Right renal pelvis (tissue), 4 donors: ENCODE measurements at regions not wholly inside any gene's neighbourhood (a gene's known extent, or its start where the extent isn't known, plus 50 kb on each side); places are given as distances from the start of the nearest gene placed in this dataset.

ENCODE experiments used
- DNase-seq, 4 donors: peaks; one replicate each; pipeline ENCODE4 v3.0.0-alpha.2; 2013; ENCODE audit warnings: low read depth in 4 of 4, low spot score in 3 of 4, missing footprints in 1 of 4

DNA sequence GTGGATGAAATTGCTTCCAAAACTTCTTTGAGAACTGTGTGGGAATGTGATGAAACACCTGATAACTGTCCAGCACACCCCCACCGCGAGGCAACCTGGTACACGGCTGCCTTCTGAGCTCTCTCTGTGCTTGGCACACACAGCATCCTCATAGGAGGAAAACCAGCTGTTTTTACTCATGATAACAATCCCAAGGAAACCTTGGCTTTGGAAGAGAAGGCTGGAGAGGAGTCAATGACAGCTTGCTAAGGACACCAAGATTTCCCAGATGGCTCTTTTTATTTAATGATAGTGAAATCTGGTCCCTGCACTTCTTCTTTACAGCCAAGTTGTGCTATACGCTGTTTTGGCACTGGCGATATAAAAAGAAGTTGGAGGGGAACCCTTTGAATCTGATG, 232.5 kb upstream of the FN1 start:
- DNase-seq: no peak

- no peak for DNase-seq
Observed at GRCh38 chr2:215667585-215668377, 231.9 kb upstream of the FN1 start.

GRCh38 chr2:215664847-215665525, 229.1 kb upstream of the FN1 start:
- DNase-seq: no peak

DNA sequence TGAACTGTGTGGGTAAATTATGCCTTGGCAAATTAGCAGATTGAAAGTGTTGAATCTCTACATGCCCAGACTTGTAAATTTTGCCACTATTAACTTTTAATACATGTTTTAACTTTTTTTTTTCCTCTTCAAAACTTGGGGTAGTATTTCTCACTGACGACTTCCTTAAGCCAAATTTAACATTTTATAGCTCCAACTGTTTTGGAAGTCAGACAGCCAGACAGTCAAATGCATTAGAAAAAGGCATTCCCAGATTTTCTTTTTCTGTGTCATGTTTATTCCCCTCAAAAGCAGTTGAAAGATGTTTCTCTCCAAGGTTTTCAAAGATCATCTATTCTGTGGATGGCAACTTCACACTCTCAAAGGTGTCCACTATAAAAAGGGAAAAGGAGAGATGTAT, 226.8 kb upstream of the FN1 start:
- DNase-seq: no peak

DNA sequence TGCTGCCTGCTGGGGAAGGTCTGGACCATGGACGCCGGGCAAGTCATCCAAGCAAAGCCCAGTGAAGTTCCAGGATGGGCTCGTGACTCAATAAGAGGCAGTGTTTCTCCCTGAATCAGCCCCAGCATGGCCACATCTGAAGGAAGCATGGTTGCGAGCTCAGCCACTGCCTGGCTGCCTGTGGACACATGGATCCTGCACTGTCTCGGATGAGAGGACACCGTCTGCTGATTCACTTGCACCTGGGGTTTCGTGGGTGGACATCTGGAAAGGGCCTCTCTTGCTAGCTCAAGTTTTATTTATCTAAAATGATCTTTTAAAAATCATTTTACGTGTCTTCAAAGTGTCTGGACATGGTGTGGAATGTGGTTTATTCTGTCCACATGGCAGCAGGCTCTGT, 224.8 kb upstream of the FN1 start:
- no peak for DNase-seq

DNA sequence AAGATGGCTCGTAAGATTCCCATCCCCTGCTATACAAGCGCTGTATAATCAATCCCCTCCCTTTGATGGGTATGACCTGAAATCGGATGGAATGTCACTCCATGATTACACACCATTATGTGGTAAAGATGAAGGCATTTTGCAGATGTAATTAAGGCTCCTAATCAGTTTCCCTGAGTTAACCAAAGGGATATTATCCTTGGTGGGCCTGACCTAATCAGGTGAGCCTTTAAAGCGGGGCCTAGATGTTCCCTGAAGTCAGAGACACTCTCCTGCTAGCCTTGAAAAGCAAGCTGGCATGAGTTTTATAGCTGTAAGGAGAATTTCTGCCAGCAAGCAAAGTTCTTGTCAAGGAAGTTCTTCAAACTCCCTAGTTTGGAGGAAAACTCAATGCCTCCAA, 223.8 kb upstream of the FN1 start:
- no peak for DNase-seq

DNA sequence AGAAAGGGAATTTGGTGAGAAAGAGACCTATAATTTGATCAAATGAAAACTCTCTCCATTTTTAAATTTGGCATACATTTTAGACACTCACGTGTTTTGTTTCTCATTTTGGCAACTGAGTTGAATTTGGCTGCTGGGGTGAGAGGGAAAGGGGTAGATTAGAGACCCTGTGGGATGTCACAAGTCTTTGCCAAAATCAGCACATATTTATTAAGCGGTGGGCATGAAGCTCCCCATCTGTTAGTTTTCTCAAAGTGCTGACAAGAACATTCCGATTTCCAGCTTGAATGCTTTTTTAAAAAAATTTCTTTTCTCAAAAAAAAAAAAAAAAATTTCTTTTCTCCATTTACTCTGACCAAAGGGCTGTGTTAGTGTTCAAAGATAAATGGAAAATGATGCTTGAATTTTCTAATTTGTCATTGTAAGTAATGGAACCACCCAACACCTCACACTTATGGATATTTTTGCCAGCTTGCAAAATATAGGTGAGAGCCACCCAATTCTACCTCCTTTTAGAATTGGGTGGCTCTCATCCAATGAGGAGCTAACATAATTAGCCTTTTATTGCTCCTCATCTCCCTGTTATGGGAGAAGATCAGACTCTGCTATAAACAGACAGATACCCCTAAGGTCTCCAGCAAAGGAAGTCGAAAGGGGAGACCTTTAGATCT, 222.9 kb upstream of the FN1 start:
- DNase-seq: no peak

- DNase-seq: no peak
Observed at GRCh38 chr2:215657844-215658243, 222.0 kb upstream of the FN1 start.

DNA sequence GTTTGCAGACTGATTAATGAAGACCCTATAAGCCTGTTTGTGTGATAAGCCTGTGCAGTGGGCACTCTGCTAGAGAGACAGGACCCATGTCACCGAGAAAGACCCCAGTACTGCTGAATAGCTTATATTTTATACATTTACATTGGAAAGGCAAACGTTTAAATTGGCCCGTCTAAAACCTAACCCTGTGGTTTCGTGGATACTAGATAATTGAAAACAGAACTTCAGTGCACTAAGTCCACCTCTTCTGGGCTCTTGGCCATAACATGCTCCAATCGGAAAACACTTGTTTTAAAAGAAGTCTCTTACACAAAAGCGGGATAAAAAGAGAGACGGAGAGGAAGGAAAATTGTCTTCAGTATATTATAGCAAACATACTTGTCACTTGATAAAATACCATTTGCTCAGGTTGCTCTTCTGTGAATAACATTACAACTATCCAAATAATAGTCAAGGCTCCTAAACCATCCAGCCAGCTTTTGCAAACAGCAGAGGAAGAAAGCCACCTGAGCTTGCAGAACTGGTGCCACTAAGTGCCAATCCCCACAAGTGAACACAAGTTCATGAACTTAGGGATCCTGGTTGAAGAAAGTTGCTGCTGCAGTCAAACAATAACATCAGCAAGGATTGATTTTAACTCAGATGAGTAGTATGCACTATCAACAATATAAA, 218.4 kb upstream of the FN1 start:
- no peak for DNase-seq

DNA sequence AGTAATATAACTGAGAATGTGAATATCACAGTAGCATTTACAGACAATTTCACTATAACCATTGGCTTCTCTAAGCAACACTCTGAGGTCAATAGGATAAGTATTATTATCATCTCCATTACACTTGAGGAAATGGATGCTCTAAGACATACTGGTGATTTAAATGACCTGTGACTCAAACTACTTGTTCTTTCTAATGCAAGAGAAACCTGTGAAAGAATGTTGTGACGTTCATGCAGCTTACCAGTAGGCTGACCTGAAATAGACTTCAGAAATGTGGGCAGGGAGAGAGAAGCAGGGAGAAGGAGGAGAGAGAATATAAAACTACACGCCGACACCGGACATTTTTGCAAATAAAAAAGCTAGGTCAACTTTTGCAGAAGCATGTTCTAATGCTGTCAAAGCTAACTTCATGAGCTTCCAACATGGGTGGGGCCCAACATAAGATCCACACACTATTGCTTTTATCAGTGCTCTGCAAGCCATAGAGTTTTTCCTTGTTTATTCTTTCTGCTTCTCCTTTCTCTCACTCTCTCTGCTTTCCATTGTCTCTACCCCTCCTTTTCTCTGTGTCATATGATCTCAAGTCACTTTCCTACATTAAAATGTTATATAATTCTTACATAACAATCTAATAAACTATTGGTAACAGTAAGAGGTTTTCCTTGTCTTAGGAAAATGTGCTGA, 217.6 kb upstream of the FN1 start:
- DNase-seq: no peak

DNA sequence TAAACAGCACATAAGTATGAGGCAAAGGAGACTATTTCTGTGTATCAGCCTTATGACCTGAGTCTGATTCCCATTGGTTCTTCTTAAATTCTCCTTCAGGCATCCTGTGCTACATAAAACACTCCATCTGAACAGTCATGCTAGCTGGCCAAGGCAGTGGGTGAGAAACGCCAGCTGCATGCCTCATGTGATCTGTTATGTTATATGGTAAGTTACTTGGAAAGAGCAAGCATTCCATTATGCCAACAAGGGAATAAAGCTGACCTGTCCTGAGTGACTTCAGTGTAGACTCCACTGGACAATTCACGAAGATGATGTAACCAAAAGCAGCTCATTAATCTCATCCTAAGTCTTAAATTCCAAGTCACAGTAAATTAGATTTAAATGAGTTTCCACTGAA, 216.5 kb upstream of the FN1 start:
- DNase-seq: no peak

GRCh38 chr2:215651412-215651811, 215.5 kb upstream of the FN1 start:
- no peak for DNase-seq

DNA sequence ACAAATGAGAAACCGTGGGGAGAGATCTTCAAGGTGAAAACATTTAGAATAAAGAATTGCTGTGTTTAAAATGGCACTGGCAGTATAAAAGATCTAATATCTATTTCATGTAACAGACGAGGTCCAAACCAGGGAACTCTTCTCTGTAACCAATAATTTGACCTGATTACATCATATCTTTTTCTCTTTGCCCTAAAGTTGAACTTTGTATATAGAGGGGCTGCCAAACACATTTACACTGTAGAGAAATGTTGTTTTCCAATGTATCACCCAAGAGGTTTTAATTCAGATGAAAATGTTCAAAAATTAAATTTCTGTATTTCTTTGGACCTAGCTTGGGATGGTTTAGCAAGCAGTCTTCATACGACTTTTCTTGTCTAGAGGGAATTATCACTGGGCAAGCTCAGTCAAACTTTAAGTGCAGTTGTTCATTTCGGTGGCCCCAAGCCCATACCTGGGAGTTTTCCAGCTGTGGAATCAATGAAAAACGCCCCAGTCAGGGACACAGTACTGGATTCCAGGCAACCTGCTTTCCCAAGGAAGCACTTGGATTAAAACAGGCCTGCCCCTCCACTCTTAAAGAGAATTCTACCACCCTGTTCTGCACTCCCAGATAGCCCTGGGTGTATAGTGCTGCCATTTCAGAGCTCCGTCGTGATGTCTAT, 208.5 kb upstream of the FN1 start:
- no peak for DNase-seq

GRCh38 chr2:215638687-215639086, 202.8 kb upstream of the FN1 start:
- no peak for DNase-seq

GRCh38 chr2:215637651-215638050, 201.8 kb upstream of the FN1 start:
- no peak for DNase-seq

- no peak for DNase-seq
Observed at GRCh38 chr2:215636816-215637215, 200.9 kb upstream of the FN1 start.

DNA sequence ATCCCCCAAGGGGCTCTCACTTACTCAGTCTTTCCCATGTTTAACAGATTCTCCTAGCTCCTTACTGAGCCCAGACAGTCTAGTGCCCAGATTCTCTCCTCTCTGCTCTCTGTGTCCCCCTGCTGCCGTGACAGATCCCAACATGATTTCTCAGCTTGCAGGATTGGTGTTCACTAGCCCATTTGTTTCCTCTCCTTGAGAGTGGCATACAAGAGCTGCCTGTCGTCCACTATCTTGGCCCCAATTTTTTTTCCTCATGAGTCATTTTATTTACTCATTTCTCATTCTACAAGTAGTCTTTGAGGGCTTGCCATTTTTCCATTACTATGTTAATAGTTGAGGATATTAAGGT, 199.9 kb upstream of the FN1 start:
- no peak for DNase-seq

- DNase-seq: no peak
Observed at GRCh38 chr2:215635071-215635787, 199.4 kb upstream of the FN1 start.

DNA sequence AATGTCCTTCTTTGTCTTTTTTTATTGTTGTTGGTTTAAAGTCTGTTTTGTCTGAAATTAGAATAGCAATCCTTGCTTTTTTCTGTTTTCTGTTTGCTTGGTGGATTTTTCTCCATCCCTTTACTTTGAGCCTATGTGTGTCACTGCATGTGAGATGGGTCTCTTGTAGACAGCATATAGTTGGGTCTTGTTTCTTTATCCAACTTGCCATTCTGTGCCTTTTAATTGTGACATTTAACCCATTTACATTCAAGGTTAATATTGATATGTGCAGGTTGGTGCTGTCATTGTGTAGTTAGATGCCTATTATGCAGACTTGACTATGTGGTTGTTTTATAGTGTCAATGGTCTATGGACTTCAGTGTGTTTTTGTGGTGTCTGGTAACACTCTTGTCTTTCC, 197.5 kb upstream of the FN1 start:
- DNase-seq: no peak

GRCh38 chr2:215631696-215632095, 195.8 kb upstream of the FN1 start:
- no peak for DNase-seq
